ENCODE measurements at regions not wholly inside any gene's neighbourhood (a gene's known extent, or its start where the extent isn't known, plus 50 kb on each side); places are given as distances from the start of the nearest gene placed in this dataset.

GRCh38 chr14:96638041-96638855 lies 136.1 kb downstream of the PAPOLA start:
- no peak for DNase-seq (ENCODE audit: low spot score)

GRCh38 chr14:96639550-96639949 lies 137.4 kb downstream of the PAPOLA start:
- DNase-seq (ENCODE audit: low spot score) = no peak

- DNase-seq (ENCODE audit: low spot score) = no peak
These were observed 146.5 kb downstream of the PAPOLA start for GRCh38 chr14:96648506-96649326.

GRCh38 chr14:96649327-96649601 lies 147.1 kb downstream of the PAPOLA start:
- no peak for DNase-seq (ENCODE audit: low spot score)

- DNase-seq (ENCODE audit: low spot score) = no peak
These were observed 143.6 kb upstream of the VRK1 start for GRCh38 chr14:96653597-96653996.

GRCh38 chr14:96658611-96659010 lies 138.6 kb upstream of the VRK1 start:
- no peak for DNase-seq (ENCODE audit: low spot score)

GRCh38 chr14:96660123-96660522 lies 137.1 kb upstream of the VRK1 start:
- DNase-seq (ENCODE audit: low spot score) = no peak

GRCh38 chr14:96660667-96661066 lies 136.5 kb upstream of the VRK1 start:
- DNase-seq (ENCODE audit: low spot score) = no peak

- DNase-seq (ENCODE audit: low spot score) = no peak
These were observed 135.8 kb upstream of the VRK1 start for GRCh38 chr14:96661244-96661969.

- DNase-seq (ENCODE audit: low spot score) = peak; percentile 3
These were observed 134.8 kb upstream of the VRK1 start for GRCh38 chr14:96662116-96662970.

- no peak for DNase-seq (ENCODE audit: low spot score)
These were observed 134.1 kb upstream of the VRK1 start for GRCh38 chr14:96663076-96663475.

GRCh38 chr14:96663491-96664067 lies 133.6 kb upstream of the VRK1 start:
- no peak for DNase-seq (ENCODE audit: low spot score)

- no peak for DNase-seq (ENCODE audit: low spot score)
These were observed 131.1 kb upstream of the VRK1 start for GRCh38 chr14:96666088-96666487.

GRCh38 chr14:96670391-96670790 lies 126.8 kb upstream of the VRK1 start:
- DNase-seq (ENCODE audit: low spot score) = no peak

- DNase-seq (ENCODE audit: low spot score) = no peak
These were observed 126.0 kb upstream of the VRK1 start for GRCh38 chr14:96671218-96671617.

- DNase-seq (ENCODE audit: low spot score) = no peak
These were observed 123.5 kb upstream of the VRK1 start for GRCh38 chr14:96673706-96674105.

GRCh38 chr14:96674121-96674520 lies 123.1 kb upstream of the VRK1 start:
- no peak for DNase-seq (ENCODE audit: low spot score)

- DNase-seq (ENCODE audit: low spot score) = peak; percentile 57
These were observed 121.0 kb upstream of the VRK1 start for GRCh38 chr14:96676166-96676565.

GRCh38 chr14:96681829-96682228 lies 115.4 kb upstream of the VRK1 start:
- peak; percentile 3 for DNase-seq (ENCODE audit: low spot score)

GRCh38 chr14:96682401-96682800 lies 114.8 kb upstream of the VRK1 start:
- DNase-seq (ENCODE audit: low spot score) = no peak

GRCh38 chr14:96683562-96684289 lies 113.5 kb upstream of the VRK1 start:
- peak; percentile 11 for DNase-seq (ENCODE audit: low spot score)
